Epidermal melanocyte (primary cell): ENCODE measurements at regions not wholly inside any gene's neighbourhood (a gene's known extent, or its start where the extent isn't known, plus 50 kb on each side); places are given as distances from the start of the nearest gene placed in this dataset.

Experiments used
- DNase-seq: peaks from one replicate; pipeline ENCODE4 v3.0.0; 2011; ENCODE audit warnings: low spot score; ENCODE audit not compliant: insufficient read length

DNA sequence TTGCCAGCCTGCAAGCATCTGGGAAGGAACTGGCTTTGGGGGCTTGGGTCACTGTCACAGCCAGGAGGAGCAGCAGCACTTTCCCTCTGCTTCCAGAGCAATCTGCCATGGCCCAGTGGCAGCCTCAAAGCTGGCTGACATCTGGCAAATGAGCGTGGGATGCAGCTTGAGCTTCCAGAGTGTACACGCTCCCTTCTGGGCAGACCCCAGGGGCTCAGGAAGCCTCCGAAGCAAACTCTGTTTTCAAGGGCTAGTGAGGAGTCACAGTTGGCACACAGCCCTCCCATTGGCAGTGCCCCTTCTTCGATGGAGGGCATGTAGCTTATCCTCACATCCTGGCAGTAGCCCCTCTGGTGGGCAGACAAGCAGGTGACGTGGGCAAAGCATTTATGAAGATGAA lies 249.6 kb downstream of the ENGASE start:
- DNase-seq, result no peak

DNA sequence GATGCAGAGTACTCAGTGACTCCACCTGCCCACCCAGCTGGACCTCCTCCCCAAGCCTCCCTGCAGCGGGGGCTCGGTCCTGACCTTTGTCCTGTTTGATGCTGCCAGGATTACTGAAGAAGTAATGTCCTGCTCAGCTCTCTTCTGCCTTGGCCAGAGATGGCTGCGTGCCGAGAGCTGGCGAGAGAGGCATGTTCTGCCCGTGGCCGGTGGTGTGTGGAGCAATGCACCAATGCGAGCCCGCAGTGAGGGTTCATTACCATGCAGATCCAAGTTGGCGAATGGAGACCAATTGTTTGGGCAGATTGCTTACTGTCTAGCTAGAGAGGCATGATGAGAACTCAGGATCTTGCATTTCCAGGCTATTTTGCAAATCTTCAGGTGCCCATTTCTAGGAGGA lies 248.9 kb downstream of the ENGASE start:
- no peak for DNase-seq

DNA sequence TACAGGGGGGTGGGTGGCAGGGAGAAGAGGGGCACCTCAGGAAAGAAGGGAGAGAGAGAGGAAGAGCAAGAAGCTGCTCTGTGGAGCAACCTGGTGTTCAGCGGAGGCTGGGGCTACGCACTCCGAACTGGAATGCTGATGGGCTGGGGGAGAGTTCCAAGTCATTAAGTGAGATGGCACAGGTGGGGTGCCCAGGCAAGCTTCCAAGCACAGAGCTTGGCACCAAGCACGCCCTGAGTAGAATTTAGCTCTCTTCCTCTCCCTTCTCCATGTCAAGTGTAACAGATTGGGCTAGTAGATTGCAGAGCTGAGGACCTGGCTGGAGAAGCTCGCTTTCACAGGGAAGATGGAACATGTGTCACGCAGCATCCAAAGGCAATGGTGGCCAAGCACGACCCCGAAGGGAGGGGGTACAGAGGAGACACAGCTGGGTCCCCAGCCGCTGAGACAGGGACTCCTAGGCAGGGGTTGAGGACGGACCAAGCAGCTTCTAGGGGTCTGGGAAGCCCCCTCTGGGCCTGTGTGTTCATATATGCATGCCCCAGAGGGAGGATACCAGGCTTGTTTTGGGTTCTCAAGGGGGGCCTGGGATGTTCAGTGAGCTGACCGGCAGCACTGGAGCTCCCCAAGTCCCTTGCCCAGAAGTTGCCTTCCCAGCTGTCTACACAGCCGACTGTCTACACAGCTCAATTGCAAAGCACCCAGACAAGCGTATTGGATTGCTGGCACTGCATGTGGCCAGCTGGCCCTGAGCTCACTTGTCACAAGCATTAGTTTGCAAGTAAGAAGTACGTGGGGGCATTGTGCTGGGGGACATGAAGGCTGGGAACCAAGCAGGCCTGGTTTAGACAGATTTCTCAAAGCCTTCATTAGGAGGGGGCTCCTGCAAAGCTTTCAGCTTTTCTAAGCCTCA lies 247.8 kb downstream of the ENGASE start:
- DNase-seq, result no peak

DNA sequence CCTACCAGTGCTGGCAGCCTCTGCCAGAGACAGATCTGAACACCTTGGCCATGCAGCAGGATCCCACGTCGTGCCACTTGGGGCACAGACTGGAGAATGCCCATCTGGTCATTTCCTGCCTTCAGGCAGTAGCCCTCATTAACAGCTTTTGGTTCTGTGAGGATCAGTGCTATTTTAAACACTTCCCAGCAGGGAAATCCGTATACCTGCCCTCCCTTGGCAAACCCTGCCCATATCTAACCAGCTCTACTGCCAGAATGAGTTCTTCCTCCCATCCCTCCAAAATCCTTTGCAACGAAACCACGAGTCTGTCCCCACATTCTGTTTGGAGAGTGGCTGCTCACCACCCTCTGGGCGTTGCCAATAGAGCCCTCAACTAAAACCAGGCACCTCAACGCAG lies 245.7 kb downstream of the ENGASE start:
- no peak for DNase-seq

DNA sequence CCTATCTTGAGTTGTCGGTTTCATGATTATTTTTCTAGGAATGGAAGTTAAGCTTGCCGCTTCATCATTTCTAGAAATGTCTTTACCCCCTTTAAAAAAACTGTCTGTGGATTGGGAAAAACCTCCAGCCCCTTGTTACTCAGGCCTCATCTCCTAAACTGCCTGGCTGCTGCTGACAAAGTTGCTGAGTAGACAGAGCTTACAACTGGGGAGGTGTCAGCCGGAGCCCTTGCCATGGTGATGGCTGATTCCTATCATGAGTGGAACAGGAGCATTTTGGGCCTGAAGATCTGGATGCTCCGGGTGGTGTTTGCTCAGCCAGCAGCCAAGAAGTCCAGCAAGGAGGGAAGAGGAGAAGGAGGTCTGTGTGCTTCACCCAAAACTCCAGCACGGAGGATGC lies 243.3 kb downstream of the ENGASE start:
- DNase-seq, result no peak

DNA sequence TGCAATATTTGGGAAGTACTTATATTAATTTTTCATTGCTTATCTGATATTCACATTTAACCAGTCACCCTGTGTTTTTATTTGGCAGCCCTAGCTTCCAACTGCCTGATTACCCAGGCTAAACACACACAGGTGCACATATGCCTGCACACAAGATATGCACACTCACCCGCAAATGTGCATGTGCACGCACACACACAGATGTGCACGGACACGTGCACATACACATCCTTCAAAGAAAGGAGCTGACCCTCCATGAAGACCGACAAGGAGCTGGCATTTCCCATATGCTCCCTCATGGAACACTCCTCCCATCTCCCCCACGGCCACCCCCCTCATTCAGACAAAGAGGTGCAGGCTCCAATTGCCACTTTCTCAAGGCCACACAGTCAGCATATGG lies 242.2 kb downstream of the ENGASE start:
- no peak for DNase-seq

DNA sequence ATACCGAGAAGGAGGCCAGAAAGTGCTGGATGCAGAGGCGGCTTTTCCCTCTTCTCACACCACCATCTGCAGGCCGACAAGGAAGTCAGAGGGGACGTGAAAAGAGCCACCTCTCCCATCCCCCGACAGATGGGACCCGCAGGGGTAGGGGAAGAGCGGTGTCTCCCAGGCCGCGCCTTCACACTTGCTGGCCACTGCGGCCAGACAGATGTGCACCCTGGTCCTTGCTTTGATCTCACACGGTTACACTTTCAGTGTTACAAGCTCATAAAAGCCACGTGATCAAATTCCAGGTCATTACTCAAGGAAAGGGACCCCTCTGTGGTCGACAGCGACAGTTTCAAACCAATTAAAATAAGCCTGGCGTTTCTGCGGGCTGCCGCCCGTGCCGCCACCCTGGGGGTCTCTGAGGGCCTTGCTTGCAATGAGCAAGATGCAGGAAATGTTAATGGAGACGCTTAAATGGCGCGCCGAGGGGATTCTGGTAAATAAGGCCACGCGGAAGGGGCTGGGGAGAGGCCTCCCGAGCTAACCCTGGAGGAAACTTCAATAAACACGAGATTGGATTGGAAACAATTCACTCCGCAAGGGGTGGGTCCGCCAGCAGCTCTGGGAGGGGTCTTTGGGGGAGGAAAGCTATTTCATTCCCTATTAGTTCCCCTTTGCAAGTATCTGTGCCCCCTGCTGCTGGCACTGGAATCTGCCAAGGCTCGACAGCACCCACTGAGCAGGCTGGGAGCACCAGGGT lies 240.9 kb downstream of the ENGASE start:
- no peak for DNase-seq

DNA sequence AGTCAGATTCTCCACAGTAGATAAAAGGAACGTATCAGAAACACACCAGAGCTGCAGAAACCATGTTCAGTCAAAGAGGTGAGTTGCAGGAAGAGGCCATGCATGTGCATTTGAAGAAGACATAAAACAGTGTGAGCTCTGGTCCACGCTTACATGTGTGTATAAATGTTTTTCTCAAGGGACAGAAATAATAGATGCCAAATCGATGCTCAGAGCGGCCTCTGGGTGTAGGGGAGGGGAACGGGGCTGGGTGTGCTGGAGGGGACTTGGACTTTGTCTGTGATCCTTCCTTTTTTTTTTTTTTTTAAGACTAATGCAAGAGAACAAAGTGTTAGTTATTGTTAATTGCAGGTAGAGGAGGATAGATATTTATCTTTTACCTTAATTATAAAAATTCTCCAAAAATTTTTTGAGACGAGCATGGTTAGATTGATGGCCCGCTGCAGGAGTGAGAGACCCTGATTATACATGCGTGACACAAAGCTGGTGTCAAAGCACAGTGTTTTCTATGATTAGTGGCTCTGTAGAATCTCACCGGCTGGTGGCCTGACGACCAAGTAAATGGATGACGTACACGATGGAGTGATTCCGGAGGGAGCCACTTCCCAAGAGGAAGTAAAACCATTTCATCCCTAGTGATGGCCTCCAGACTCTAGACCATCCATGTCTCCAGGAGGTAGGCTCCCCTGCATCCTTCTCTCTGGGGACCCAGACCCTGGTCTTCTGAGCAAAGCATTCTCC lies 240.2 kb downstream of the ENGASE start:
- DNase-seq, result no peak

DNA sequence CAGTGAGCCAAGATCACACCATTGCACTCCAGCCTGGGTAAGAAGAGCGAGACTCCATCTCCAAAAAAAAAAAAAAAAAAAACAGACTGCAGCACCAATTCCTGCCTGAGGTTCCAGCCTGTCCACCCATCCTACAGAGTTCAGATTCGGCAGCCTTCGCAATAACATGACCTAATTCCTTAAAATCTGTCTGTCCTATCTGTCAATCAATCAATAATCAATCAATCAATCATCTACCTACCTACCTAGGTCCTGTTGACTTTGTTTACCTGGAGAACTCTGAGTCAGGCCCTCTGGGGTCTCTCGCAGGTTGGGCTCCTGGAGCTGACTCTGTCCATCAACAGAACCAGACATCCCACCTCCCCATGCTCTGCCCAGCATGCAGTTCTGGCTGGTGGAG lies 236.7 kb downstream of the ENGASE start:
- no peak for DNase-seq

DNA sequence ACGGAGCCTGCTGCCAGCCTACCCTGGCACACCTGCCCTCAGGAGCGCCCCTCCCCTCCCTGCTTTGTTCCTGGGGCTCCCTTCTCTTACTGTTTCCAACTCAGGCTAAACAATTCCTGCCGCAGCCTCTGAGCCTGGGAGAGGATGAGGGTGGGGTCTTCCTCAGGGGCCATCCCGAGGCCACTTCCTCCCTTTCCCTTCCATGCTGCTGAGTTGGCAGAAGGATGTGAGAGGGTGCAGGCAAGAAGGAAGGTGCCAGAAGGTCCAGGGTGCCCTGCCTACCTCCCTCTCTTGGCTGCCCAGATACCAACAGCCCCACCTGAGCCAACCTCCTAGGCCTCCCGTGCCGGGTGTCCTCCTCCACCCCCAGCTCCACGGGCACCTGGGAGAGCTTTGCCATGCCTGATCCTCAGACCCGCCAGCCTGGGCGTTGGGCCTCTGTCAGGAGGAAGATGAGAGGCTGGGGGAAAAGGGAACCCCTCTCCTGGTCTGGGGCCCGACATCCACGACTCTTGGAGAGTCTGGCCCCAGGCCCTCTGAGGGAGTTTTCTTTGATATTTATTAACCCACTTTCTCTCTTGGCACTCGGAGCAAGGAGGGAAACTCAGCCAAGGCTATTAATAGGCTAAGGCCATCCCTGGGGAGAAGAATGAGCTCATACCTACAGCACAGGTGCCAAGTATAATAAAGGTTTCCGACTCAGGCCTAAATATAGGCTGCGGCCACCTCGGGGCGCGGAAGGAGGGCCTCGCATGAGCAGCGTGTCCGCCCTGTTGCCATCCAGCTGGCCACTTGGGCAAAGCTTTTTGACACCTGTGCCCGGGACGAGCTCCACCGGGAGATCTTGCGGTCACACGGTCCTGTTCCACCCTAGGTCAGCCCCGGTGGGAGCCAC lies 232.0 kb downstream of the ENGASE start:
- DNase-seq, result no peak

DNA sequence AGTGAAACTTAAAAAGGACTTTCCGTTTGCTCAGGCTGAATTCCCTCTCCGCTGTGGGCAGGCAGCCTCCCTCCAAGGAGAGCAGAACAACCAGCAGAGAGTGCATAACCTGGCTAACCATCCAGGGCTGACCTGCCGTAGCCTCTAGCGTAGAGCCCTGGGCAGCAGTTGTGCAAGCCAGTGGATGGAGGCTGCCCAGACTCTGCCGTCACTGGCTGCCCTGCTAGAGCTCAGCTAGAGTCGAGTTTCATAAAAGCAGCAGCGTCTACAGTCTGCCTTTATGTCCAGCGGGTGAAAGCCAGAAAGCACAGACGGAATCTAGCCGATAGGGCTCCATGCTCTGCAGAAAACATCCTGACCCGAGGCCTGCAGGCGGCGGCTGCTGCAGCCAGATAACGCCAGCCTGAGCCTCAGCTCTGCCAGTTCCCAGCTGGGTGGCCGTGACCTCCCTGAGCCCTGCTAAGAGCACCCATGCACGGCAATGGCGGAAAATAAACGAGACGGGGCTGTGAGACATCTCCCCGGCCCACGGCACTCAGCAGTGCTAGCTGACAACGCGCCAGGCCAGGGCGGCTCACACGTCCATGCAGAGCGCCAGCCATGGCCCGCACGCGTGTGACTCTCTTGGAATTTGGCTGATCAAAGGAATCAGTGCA lies 231.3 kb downstream of the ENGASE start:
- DNase-seq, result no peak

DNA sequence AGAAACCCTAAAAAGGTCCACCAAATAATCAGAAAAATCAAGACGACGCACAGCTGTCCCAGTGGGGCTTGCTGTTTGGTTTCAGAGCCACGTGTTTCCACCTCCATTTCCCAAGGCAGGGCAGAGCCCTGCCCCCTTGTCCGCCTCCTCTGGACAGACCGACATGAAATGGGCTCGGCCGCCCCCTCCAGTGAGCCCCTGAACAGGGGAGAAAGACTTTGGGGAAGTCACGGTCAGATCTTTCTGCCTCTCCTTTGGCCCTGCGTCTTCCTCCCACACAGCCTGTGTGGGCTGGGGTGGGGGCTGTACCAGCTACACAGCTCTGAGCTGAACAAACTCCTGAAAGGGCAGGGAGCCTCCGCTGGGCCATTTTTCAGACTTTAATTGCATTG lies 230.7 kb downstream of the ENGASE start:
- no peak for DNase-seq

DNA sequence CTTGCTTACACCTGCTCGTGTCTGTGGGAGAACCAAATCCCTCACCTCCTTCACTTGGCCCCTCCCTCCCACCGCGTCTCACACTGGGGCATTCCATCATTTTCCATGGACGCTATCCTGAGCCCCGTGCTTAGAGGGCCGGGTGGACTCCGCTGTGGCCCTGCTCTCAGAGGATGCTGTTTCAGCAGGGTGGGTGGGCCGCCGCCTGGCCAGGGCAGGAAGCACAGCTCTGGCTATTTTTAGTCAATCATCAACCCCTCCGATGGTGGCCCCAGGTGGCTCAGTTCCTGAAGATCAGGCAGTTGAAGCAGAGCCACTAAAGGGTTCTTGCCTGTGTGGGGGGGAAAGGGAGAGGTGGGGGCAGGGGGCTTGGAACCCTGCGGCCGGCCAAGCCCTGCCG lies 230.3 kb downstream of the ENGASE start:
- DNase-seq, result no peak

DNA sequence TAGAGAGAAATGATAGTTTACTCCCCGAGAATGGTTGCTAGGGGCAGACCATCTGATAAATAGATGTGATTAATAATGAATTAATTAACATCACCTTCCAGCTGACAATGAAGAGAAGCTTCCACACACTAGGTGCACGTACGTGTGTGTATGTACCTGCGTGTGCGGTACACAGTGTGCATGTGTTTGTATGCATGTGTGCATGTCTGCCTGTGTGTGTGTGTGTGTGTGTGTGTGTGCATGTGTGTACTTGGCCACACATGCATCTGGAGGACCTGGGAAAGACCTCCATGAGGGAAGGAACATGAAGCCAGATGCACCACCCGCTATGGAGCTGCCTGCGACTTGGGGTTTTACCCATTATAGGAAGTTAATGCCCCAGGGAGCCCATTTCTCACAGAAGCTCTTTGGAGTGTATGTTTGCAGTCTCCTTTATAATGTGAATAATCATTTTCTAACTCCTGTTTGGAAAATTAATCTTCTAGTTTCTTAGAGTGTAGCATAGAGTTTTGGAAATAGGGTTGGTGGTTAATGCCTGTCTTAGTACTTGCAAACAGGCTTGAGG lies 229.1 kb downstream of the ENGASE start:
- DNase-seq, result no peak

DNA sequence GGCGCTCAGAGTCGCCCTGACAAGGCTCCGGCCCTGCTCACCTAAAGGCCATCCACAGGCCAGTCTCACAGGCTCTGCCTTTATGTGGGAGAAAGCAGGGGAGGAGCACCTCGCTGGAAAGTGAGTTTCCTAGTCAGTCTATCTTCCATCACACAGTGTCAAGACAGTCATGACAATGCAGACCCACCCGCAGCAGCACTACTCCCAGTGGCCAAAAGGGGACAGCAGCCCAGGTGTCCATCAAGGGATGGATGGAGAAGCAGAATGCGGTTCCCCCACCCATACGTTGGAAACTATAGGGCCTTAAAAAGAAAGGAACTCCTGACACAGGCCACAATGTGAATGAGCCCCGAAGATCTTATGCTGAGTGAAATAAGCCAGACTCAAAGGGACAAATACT lies 226.8 kb downstream of the ENGASE start:
- no peak for DNase-seq

DNA sequence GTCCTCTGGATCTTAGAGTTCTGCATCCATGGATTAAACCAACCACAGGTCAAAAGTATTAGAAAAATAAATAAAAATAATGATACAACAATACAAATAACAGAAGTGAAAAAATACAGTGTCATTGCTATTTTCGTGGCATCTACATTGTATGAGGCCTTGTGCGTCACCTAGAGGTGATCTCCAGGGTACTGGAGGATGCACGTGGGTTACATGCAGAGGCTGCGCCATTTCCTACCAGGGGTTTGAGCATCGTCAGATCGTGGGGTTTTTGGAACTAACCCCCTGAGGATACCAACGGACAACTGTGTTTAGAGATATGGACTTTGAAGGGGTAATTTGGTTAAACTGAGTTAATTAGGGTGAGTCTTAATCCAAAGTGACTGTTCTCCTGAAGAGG lies 224.7 kb downstream of the ENGASE start:
- DNase-seq, result no peak

DNA sequence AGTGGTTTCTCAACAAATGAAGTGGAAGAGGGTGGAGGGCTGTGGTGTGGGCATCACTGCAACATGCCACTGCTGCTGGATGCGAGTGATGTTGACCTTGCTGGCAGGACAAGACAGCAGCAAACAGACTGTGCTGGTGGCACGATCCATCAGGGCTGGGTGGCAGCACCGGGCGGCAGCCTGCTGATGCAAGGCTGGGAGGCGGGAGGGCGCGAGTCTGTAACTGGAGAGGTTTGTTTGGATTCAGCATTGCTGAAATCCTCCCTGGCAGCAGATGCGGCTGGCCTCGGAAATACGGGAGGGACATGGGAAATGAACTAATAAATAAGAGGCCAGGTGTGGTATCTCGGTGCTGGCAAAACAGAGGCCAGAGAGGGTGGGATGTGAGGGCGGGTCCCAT lies 224.2 kb downstream of the ENGASE start:
- DNase-seq, result no peak

DNA sequence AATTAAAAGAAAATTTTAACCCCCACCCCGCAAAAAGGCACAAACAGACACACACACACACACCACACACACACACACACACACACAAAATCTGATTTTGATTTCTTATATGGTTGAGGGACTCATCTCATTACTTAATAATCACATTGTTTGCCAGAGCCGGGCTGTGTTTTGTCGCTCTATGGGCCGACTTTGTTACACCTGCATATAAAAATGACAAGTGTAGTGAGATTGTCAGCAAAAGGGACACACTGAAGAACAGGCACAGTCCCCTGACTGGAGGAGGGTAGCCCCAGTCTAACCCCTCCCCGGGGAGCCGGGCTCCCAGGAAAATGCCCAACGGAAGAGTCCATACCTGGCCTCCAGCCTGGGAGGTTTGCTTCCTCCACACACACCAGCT lies 221.6 kb downstream of the ENGASE start:
- no peak for DNase-seq

DNA sequence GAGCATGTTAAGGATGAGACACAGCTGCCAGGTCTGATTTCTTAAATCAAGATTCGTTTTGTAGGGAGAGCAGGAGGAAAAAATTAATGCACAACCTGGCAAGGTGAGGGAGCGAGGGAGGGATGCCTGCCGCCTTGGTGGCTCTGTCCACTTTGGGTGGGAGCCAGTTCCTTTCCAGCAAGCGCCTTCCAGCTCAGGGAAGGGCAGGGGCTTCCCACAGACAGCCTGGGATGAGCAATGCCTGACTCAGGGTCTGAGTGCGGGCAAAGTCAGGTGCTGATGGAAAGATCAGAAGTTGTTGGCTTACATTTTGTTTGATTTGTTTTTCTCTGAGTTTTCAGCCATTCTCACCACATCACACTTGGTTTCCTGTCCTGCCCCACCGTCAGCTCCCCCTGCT lies 220.7 kb downstream of the ENGASE start:
- DNase-seq, result no peak

DNA sequence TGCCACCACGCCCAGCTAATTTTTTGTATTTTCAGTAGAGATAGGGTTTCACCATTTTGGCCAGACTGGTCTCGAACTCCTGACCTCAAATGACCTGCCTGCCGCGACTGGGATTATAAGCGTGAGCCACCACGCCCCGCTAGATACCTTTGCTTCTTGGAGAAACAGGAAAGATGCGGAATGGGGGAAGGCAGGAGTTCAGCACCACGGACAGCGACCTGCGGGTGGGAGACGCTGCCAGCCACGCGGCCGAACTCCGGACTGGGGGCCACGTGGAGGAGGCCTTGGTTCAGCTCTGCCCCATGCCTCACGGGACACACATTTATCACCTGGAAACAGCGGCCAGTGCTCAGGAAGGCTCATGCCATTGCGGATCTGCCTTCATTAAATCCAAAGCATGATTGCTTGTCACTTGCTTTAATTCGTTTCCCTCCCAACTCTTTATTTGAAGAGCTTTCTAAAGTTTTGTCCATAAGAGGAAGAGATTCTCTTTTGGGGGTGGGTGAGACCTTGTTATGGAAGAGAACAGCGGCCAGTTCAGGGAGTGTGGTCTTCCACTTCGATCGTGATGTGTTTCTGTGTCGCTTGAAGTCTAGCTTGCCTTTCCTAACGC lies 219.9 kb downstream of the ENGASE start:
- DNase-seq, result no peak
